Urinary bladder (tissue), 3 donors: ENCODE measurements at regions not wholly inside any gene's neighbourhood (a gene's known extent, or its start where the extent isn't known, plus 50 kb on each side); places are given as distances from the start of the nearest gene placed in this dataset.

Source experiments
- DNase-seq: peaks from one replicate; pipeline ENCODE4 v3.0.0-alpha.2; 2015; ENCODE audit errors: extremely low spot score
- H3K27ac ChIP-seq: one replicate; pipeline ENCODE4 v1.5.1; 2013; ENCODE audit warnings: low read depth, mild to moderate bottlenecking, moderate library complexity
- H3K36me3 ChIP-seq: one replicate; pipeline ENCODE4 v1.6.1; 2013; ENCODE audit warnings: mild to moderate bottlenecking, moderate library complexity; ENCODE audit not compliant: insufficient read depth
- H3K4me1 ChIP-seq: one replicate; pipeline ENCODE4 v1.6.1; 2013; ENCODE audit warnings: mild to moderate bottlenecking, moderate library complexity; ENCODE audit not compliant: insufficient read depth
- H3K4me3 ChIP-seq: one replicate; pipeline ENCODE4 v1.5.1; 2013; ENCODE audit warnings: low read depth, low read length
- WGBS: extraction: QIAGEN DNeasy Blood & Tissue Kit; methylation state at CpG from one replicate; pipeline ENCODE4 v1.1.7; 2013; 5-methylcytosine and 5-hydroxymethylcytosine counted together
- donor health status: healthy with polysubstance abuse.
- donor health status: healthy.

DNA sequence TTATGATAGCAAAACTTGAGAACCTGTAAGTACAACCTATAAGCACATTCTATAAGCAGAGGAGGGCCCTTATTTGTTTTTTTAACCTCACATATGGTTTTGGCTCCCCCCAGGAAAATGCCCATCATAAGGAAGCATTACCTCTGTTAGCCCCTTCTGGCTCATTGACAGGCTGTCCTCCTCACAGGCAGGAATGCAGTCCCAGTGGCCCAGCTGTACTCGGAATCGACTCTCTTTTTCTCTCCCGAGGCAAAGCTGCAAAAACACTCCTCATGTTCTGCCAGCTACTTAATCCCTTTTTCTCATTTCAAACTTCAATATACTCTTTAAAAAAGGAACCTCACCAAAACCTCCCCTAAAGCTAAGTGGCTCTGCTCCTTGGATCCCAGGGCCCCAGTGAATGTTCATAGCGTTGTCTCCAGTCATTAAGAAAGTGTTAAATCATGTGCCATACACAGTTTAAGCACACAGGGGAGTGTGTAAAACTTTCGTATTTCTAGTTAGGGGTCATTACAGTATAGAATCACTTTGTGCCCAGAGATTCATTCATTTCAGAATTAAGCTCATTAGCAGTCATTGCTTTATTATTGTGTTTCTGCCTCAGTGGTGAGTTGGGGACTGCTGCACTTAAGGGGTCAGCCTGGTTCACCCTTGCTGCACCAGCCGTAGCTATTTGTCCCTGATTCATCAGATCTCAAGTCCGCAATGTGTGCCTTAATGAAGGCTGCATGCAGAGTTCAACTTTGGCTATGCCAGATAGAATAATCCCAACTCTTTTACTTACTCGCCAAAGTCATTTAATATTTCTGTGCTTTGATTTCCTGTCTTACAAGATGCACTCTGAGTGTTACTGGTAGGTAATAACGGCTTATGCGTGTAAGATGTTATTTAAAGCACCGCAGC is 57.6 kb downstream of the JRKL start:
- no peak overlapping the region for H3K4me3 ChIP-seq
- H3K4me1 ChIP-seq, result no peaks in the 10 kb centered on the region
- no peaks in the 10 kb centered on the region for H3K36me3 ChIP-seq
- DNase-seq, result no peak
- 67% methylated on average over 11 of the region's 11 CpGs for WGBS
- no peak overlapping the region for H3K27ac ChIP-seq

DNA sequence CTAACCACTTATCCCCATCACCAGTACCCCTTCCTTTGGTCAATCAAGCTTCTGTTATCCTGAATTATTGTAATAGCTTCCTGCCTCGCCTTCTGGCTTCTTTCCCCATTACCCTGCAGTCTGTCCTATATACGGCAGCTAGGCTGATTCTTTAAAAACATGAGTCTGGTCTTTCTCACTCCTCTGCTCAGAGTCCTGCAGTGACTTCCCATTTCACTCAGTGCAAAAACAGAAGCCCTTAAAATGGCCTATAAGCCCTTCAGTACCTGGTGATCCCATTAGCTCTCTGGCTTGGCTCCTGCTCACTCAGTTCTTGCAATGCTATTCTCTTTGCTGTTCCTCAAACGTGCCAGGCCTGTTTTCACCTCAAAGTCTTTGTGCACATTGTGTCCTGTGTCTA is 58.4 kb downstream of the JRKL start:
- H3K27ac ChIP-seq, result no peak overlapping the region
- no peaks in the 10 kb centered on the region for H3K36me3 ChIP-seq
- no peaks in the 10 kb centered on the region for H3K4me1 ChIP-seq
- WGBS, result 56% methylated on average over 3 of the region's 3 CpGs
- no peak overlapping the region for H3K4me3 ChIP-seq
- no peak for DNase-seq

GRCh38 chr11:96456111-96456510 is 66.3 kb downstream of the JRKL start:
- no peak for DNase-seq
- Histone ChIP-seq H3K27ac (no peak overlapping the region), H3K36me3 (no peaks in the 10 kb centered on the region), H3K4me1 (no peaks in the 10 kb centered on the region), H3K4me3 (no peak overlapping the region)

DNA sequence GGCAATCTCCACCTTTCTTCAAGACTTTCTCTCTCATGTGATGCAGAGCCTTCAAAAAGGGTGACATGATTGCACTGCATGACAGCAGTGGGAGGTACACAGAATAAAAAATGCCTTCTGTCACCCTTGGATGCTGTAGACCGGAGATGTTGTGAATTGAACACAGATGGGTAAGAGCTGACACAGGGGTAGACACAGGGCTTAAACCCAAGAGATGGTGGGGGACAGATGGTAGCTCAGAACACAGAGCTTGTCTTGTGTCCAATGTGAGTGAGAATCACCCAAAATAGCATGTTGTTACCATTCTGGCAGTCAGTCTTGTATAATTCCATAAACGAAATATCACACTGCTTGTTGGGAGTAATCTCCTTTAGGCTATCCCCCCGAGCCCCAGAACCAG is 69.9 kb downstream of the JRKL start:
- WGBS, result 74% methylated on average over 3 of the region's 3 CpGs

GRCh38 chr11:96461871-96462270 is 72.1 kb downstream of the JRKL start:
- no peaks in the 10 kb centered on the region for H3K4me1 ChIP-seq
- no peak overlapping the region for H3K27ac ChIP-seq
- H3K36me3 ChIP-seq, result no peaks in the 10 kb centered on the region
- no peak for DNase-seq
- H3K4me3 ChIP-seq, result no peak overlapping the region
- WGBS, result 41% methylated on average over 2 of the region's 2 CpGs

More for the DNA sequence above, 69.9 kb downstream of the JRKL start:
- no peak overlapping the region for H3K4me3 ChIP-seq
- H3K4me1 ChIP-seq, result no peaks in the 10 kb centered on the region
- H3K36me3 ChIP-seq, result no peaks in the 10 kb centered on the region
- no peak for DNase-seq
- no peak overlapping the region for H3K27ac ChIP-seq

DNA sequence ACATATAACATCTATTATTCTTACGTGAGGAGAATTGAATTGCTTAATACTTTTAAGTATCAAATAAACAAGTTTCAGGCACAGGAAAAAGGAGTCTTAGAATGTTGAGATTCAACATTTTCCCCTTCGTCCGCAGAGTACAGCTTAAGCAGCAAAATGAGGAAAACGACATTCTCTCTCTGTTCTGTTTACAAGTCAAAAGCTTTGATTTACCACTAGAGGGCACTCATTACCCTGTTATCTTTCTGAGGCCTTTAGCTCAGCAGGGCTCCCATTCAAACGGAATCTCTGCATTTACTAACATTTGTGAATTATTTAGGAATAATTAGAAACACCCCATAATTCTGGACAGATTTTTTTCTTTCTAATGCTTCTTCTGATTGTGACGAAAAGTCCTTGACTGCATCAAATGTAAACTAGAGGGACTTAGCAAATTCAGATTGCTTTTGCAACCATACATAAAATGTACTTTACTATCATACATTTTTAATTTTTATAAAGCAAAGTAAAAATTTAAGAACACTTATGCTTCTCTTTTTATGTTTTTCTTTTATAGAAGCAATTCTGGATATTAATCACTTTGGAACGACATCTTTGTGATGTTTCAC is 75.0 kb downstream of the JRKL start:
- WGBS, result 10% methylated on average over 7 of the region's 7 CpGs
- DNase-seq, result peak; percentile 39

DNA sequence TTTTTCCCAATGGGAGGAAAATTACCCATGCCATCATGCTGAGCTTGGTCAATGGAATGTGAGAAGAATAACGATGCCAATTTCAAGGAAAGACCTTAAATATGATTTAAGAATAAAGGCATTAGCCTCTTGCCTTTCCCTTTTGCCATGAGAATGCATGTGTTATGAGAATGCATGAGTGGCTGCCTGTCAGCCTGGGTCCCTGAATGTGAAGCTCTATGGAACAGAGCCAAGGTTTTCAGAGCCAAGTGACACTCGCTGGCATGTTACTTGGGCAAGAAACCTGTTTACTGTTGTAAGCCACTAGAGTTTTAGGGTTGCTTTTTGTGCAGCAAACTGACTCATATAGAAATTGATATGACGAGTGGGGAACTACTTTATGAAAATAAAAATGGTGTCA is 75.7 kb downstream of the JRKL start:
- no peak overlapping the region for H3K4me3 ChIP-seq
- no peaks in the 10 kb centered on the region for H3K36me3 ChIP-seq
- H3K27ac ChIP-seq, result no peak overlapping the region
- no peak for DNase-seq
- H3K4me1 ChIP-seq, result no peaks in the 10 kb centered on the region
- 64% methylated on average over 3 of the region's 3 CpGs for whole genome bisulfite sequencing

More for the DNA sequence above, 75.0 kb downstream of the JRKL start:
- no peak overlapping the region for H3K27ac ChIP-seq
- no peaks in the 10 kb centered on the region for H3K4me1 ChIP-seq
- no peak overlapping the region for H3K4me3 ChIP-seq
- no peaks in the 10 kb centered on the region for H3K36me3 ChIP-seq

- H3K27ac ChIP-seq, result no peak overlapping the region
- no peak for DNase-seq
- no peaks in the 10 kb centered on the region for H3K4me1 ChIP-seq
- H3K4me3 ChIP-seq, result no peak overlapping the region
- WGBS, result over 99% methylated on average over 2 of the region's 2 CpGs
- H3K36me3 ChIP-seq, result no peaks in the 10 kb centered on the region
Measured at GRCh38 chr11:96466607-96467006, 76.8 kb downstream of the JRKL start.

DNA sequence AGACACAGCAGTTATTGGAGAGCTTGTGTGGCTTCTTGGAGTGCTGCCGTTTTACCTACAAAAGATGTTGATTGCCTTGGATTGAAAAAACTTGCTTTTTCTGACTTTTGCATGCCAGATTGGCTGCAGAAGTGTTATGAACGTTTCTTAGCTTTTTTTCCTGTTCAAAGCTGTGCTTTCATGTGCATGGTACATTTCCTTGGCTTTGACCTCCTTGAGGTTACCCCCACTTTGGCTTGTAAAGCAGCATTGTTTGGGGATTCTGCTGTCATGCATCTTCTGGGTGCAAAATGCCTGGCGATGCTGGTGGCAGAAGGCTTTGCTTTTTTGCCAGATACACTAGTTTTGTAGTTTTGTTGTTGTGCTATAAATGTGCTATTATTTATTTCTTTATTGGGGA is 80.0 kb downstream of the JRKL start:
- Histone ChIP-seq H3K4me1 (no peaks in the 10 kb centered on the region), H3K36me3 (no peaks in the 10 kb centered on the region), H3K4me3 (no peak overlapping the region), H3K27ac (no peak overlapping the region)
- WGBS, result 67% methylated on average over 3 of the region's 3 CpGs
- no peak for DNase-seq

GRCh38 chr11:96470521-96470920 is 80.7 kb downstream of the JRKL start:
- DNase-seq, result no peak
- H3K4me1 ChIP-seq, result no peaks in the 10 kb centered on the region
- H3K4me3 ChIP-seq, result no peak overlapping the region
- WGBS, result 70% methylated on average over 1 of the region's 1 CpG
- H3K36me3 ChIP-seq, result no peaks in the 10 kb centered on the region
- H3K27ac ChIP-seq, result no peak overlapping the region

DNA sequence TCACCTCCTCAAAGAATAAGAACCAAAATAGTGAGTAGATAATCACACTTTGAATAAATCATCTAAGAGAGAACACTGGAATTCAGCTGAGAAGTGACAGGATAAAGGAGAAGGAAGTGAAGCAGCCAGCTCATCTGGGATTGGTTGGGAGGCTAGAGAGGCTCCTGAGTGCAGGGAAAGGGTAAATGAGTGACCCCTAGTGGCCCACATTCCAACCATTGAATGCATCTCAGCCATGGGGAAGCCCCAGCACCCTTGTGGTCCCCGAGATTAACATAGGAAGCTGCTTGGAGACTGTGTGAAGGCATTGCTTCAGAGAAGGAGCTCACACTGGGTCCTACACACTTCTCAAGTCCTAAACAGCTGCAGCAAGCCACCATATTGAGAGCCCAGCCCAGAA is 82.3 kb downstream of the JRKL start:
- Histone ChIP-seq H3K27ac (no peak overlapping the region), H3K4me3 (no peak overlapping the region), H3K4me1 (no peaks in the 10 kb centered on the region), H3K36me3 (no peaks in the 10 kb centered on the region)
- WGBS, result 87% methylated on average over 1 of the region's 1 CpG
- no peak for DNase-seq

GRCh38 chr11:96474263-96474662 is 84.5 kb downstream of the JRKL start:
- H3K4me1 ChIP-seq, result no peaks in the 10 kb centered on the region
- H3K4me3 ChIP-seq, result no peak overlapping the region
- H3K27ac ChIP-seq, result no peak overlapping the region
- no peak for DNase-seq
- H3K36me3 ChIP-seq, result no peaks in the 10 kb centered on the region
- WGBS, result 96% methylated on average over 1 of the region's 1 CpG

DNA sequence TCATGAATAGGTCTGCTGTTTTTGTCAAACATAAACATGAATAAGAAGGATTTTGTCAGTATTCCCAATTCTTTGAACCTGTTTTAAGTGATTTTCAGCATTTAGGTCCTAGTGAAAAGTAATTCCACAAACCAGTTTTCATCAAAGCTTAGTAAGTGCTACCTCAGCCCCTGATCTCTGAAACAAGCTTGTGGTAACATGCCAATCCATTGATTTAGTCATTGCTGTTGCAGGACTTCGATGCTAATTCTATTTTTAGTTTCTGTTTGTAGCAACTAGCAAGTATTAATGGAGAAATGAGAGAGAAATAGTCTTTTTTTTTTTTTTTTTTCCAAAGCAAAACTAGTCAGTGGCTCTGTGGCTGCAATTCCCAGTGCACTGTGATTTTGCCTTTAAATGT is 91.4 kb downstream of the JRKL start:
- WGBS, result 16% methylated on average over 1 of the region's 1 CpG
- H3K27ac ChIP-seq, result no peak overlapping the region
- H3K4me3 ChIP-seq, result no peak overlapping the region
- no peak for DNase-seq
- no peaks in the 10 kb centered on the region for H3K36me3 ChIP-seq
- H3K4me1 ChIP-seq, result no peaks in the 10 kb centered on the region

DNA sequence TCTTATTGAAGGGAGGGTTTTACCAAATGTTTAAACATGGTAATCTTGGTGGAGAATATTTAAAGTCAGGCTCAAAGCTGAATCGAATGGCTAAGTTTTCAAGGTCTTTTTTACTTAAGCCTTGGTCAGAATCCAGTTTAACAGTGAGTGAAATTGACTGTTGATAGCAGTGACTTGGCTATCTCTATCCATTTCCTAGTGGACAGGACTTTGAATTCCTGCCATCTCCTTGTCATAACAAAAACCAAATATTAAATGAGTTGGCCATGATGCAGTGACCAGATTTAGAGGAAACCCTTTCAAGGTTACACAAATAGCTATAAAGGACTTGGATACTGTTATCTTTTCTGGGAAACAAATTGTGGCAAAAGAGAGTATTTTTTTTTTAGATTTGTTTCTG is 92.0 kb downstream of the JRKL start:
- Histone ChIP-seq H3K36me3 (no peaks in the 10 kb centered on the region), H3K4me1 (no peaks in the 10 kb centered on the region), H3K27ac (no peak overlapping the region), H3K4me3 (no peak overlapping the region)
- WGBS, result 21% methylated on average over 1 of the region's 1 CpG
- DNase-seq, result no peak
